Natural killer cell (primary cell): ENCODE measurements at regions not wholly inside any gene's neighbourhood (a gene's known extent, or its start where the extent isn't known, plus 50 kb on each side); places are given as distances from the start of the nearest gene placed in this dataset.

ENCODE experiments used
- ATAC-seq, 3 donors: fragments of 150-1000 bp in 2 of 3; fragments of 200-7000 bp in 1 of 3; cut with Tn5 transposase; 1 replicate in 1 of 3; 2 replicates in 2 of 3; pipeline ENCODE4 v1.10.0; 2021; ENCODE audit warnings: mild to moderate bottlenecking in 2 of 3, moderate library complexity in 2 of 3
- DNase-seq, 2 donors: peaks; one replicate each; pipeline versions ENCODE4 v3.0.0 to v3.0.0-alpha.2; 2013 to 2021; ENCODE audit warnings: mixed read lengths in 1 of 2
- H3K27ac ChIP-seq: one replicate; pipeline ENCODE4 v1.5.1; 2013; ENCODE audit warnings: mild to moderate bottlenecking, low read length
- H3K27me3 ChIP-seq: one replicate; pipeline ENCODE4 v1.6.1; 2013; ENCODE audit warnings: low read length; ENCODE audit not compliant: control insufficient read depth, insufficient read depth
- H3K36me3 ChIP-seq: one replicate; pipeline ENCODE4 v1.6.1; 2013; ENCODE audit warnings: low read length; ENCODE audit not compliant: control insufficient read depth, insufficient read depth
- H3K4me1 ChIP-seq: one replicate; pipeline ENCODE4 v1.6.1; 2013; ENCODE audit warnings: low read length; ENCODE audit not compliant: control insufficient read depth, insufficient read depth
- H3K4me3 ChIP-seq: one replicate; pipeline ENCODE4 v1.5.1; 2013; ENCODE audit warnings: low read length
- H3K9me3 ChIP-seq: one replicate; pipeline ENCODE4 v1.6.1; 2013; ENCODE audit warnings: low read length; ENCODE audit not compliant: control insufficient read depth, insufficient read depth
- H3K27ac Mint-ChIP-seq, 2 donors: one replicate each; pipeline ENCODE4 v1.8.0; 2022; ENCODE audit warnings: mild to moderate bottlenecking in 2 of 2, mixed read lengths in 2 of 2, moderate library complexity in 1 of 2
- H3K27me3 Mint-ChIP-seq, 2 donors: one replicate each; pipeline ENCODE4 v1.8.0; 2022; ENCODE audit warnings: low read depth in 2 of 2, mixed read lengths in 2 of 2
- H3K36me3 Mint-ChIP-seq: one replicate; pipeline ENCODE4 v1.8.0; 2022; ENCODE audit warnings: mixed read lengths
- H3K4me1 Mint-ChIP-seq, 2 donors: one replicate each; pipeline ENCODE4 v1.8.0; 2022; ENCODE audit warnings: mixed read lengths in 2 of 2
- H3K4me3 Mint-ChIP-seq: one replicate; pipeline ENCODE4 v1.8.0; 2022; ENCODE audit warnings: mild to moderate bottlenecking, moderate library complexity, mixed read lengths
- H3K9me3 Mint-ChIP-seq, 2 donors: one replicate each; pipeline ENCODE4 v1.8.0; 2022; ENCODE audit warnings: mixed read lengths in 2 of 2
- CTCF ChIP-seq: fragments of 200-600 bp; IDR thresholded peaks from one replicate; pipeline ENCODE4 v1.8.0; 2022; ENCODE audit warnings: antibody characterized with exemption
- WGBS: methylation state at CpG from one replicate; pipeline ENCODE4 v1.1.7; 2013; ENCODE audit warnings: missing lambda C conversion rate; ENCODE audit not compliant: insufficient coverage; 5-methylcytosine and 5-hydroxymethylcytosine counted together
- intact Hi-C: fragments of 100-400 bp; cut with micrococcal nuclease; formaldehyde crosslinking; loops from one replicate; pipeline ENCODE4 v1.14.2; 2022

GRCh38 chr6:140744659-140745320 lies 1370.3 kb upstream of the CITED2 start:
- Mint-ChIP-seq H3K4me3 (no peak overlapping the region), H3K27ac (no peak overlapping the region), H3K9me3 (peaks cover 4 to 6% of the 10 kb centered on the region in 2 donors), H3K4me1 (no peaks in the 10 kb centered on the region), H3K36me3 (no peaks in the 10 kb centered on the region), H3K27me3 (no peaks in the 10 kb centered on the region)
- Histone ChIP-seq H3K4me1 (no peaks in the 10 kb centered on the region), H3K36me3 (no peaks in the 10 kb centered on the region), H3K9me3 (no peaks in the 10 kb centered on the region), H3K27ac (no peak overlapping the region), H3K4me3 (no peak overlapping the region), H3K27me3 (no peaks in the 10 kb centered on the region)
- intact Hi-C loops, result loop anchor here (5.0 kb wide), 1 partner anchor 818 kb away; no protein-coding TSS in a partner anchor
- no peak for DNase-seq
- no peak for ATAC-seq
- TF ChIP-seq CTCF, result no peak
- 65% methylated on average over 2 of the region's 2 CpGs for WGBS

GRCh38 chr6:140736231-140736630 lies 1361.8 kb upstream of the CITED2 start:
- no peak for TF ChIP-seq CTCF
- no peaks in the 10 kb centered on the region for H3K4me1 Mint-ChIP-seq
- no peak for DNase-seq
- intact Hi-C loops, result no loop called here
- ATAC-seq, result no peak
- H3K36me3 Mint-ChIP-seq, result no peaks in the 10 kb centered on the region
- H3K27ac Mint-ChIP-seq, result no peak overlapping the region
- Histone ChIP-seq H3K9me3 (no peaks in the 10 kb centered on the region), H3K4me1 (no peaks in the 10 kb centered on the region), H3K4me3 (no peak overlapping the region), H3K27me3 (no peaks in the 10 kb centered on the region), H3K36me3 (no peaks in the 10 kb centered on the region), H3K27ac (no peak overlapping the region)
- no peaks in the 10 kb centered on the region for H3K27me3 Mint-ChIP-seq
- no peak overlapping the region for H3K4me3 Mint-ChIP-seq
- peaks cover 3 to 4% of the 10 kb centered on the region in 2 donors for H3K9me3 Mint-ChIP-seq

- Histone ChIP-seq H3K27me3 (no peaks in the 10 kb centered on the region), H3K27ac (no peak overlapping the region), H3K9me3 (no peaks in the 10 kb centered on the region), H3K4me1 (no peaks in the 10 kb centered on the region), H3K36me3 (no peaks in the 10 kb centered on the region), H3K4me3 (no peak overlapping the region)
- Mint-ChIP-seq H3K27ac (no peak overlapping the region), H3K4me1 (no peaks in the 10 kb centered on the region), H3K36me3 (peaks cover 7% of the 10 kb centered on the region), H3K4me3 (no peak overlapping the region), H3K27me3 (no peaks in the 10 kb centered on the region), H3K9me3 (peaks cover 5 to 6% of the 10 kb centered on the region in 2 donors)
- DNase-seq (no peak), ATAC-seq (no peak)
- intact Hi-C loops, result no loop called here
- WGBS, result no CpG with 5 or more reads among the region's 2 CpGs
- TF ChIP-seq CTCF, result no peak
Measured at GRCh38 chr6:140732991-140733390, 1358.5 kb upstream of the CITED2 start.

GRCh38 chr6:140732155-140732554 lies 1357.7 kb upstream of the CITED2 start:
- H3K4me1 ChIP-seq, result no peaks in the 10 kb centered on the region
- H3K9me3 Mint-ChIP-seq, result peaks cover 3 to 4% of the 10 kb centered on the region in 2 donors

More at GRCh38 chr6:140732155-140732554, 1357.7 kb upstream of the CITED2 start:
- WGBS, result 88% methylated on average over 1 of the region's 2 CpGs
- TF ChIP-seq CTCF, result no peak
- no peaks in the 10 kb centered on the region for H3K4me1 Mint-ChIP-seq
- H3K36me3 Mint-ChIP-seq, result peaks cover 7% of the 10 kb centered on the region
- Histone ChIP-seq H3K27ac (no peak overlapping the region), H3K4me3 (no peak overlapping the region), H3K27me3 (no peaks in the 10 kb centered on the region), H3K36me3 (no peaks in the 10 kb centered on the region), H3K9me3 (no peaks in the 10 kb centered on the region)
- intact Hi-C loops, result no loop called here
- no peak overlapping the region for H3K4me3 Mint-ChIP-seq
- no peak overlapping the region for H3K27ac Mint-ChIP-seq
- ATAC-seq (no peak), DNase-seq (no peak)
- no peaks in the 10 kb centered on the region for H3K27me3 Mint-ChIP-seq
